Calu3 (cell line): ENCODE measurements at regions not wholly inside any gene's neighbourhood (a gene's known extent, or its start where the extent isn't known, plus 50 kb on each side); places are given as distances from the start of the nearest gene placed in this dataset.

Source experiments
- BruUV-seq: library from RNA; stranded (reverse); fragments of 400-500 nt; replicated peaks from 2 replicates; lab custom pipeline; 2021; lab: Mats Ljungman, UMichigan
- CTCF ChIA-PET: fragments of 300-600 bp; sonication (Branson Sonifier 250); formaldehyde crosslinking; loops from one replicate; lab custom pipeline; 2022; ENCODE audit warnings: antibody characterized with exemption; lab: Charles Lee
- DNase-seq: peaks from one replicate; pipeline ENCODE4 v3.0.0; 2022
- H3K27ac Mint-ChIP-seq: one replicate; pipeline ENCODE4 v1.8.0; 2022; ENCODE audit warnings: mixed read lengths; ENCODE audit not compliant: unreplicated experiment
- H3K27me3 Mint-ChIP-seq: one replicate; pipeline ENCODE4 v1.8.0; 2022; ENCODE audit warnings: mixed read lengths; ENCODE audit not compliant: unreplicated experiment
- H3K36me3 Mint-ChIP-seq: one replicate; pipeline ENCODE4 v1.8.0; 2022; ENCODE audit warnings: mild to moderate bottlenecking, moderate library complexity, mixed read lengths; ENCODE audit not compliant: insufficient read depth, unreplicated experiment
- H3K4me1 Mint-ChIP-seq: one replicate; pipeline ENCODE4 v1.8.0; 2022; ENCODE audit warnings: mild to moderate bottlenecking, low read depth, mixed read lengths; ENCODE audit not compliant: unreplicated experiment
- H3K4me3 Mint-ChIP-seq: one replicate; pipeline ENCODE4 v1.8.0; 2022; ENCODE audit warnings: mild to moderate bottlenecking, low read depth, moderate library complexity, mixed read lengths; ENCODE audit not compliant: unreplicated experiment
- H3K9me3 Mint-ChIP-seq: one replicate; pipeline ENCODE4 v1.8.0; 2022; ENCODE audit warnings: low read depth, mixed read lengths; ENCODE audit not compliant: unreplicated experiment
- CTCF ChIP-seq: fragments of 200-600 bp; IDR thresholded peaks from one replicate; pipeline ENCODE4 v1.8.0; 2022; ENCODE audit warnings: antibody characterized with exemption; ENCODE audit not compliant: unreplicated experiment
- intact Hi-C: fragments of 100-400 bp; cut with micrococcal nuclease; formaldehyde crosslinking; loops from one replicate; pipeline ENCODE4 v1.10.0; 2022; ENCODE audit not compliant: unreplicated experiment

GRCh38 chr6:168948990-168949531 is 304.6 kb downstream of the THBS2 start:
- H3K4me3 Mint-ChIP-seq = no peak overlapping the region
- BruUV-seq = no TSS peak
- intact Hi-C loops = no loop called here
- no peaks in the 10 kb centered on the region for H3K4me1 Mint-ChIP-seq
- H3K36me3 Mint-ChIP-seq = no peaks in the 10 kb centered on the region
- H3K9me3 Mint-ChIP-seq = peaks cover 8% of the 10 kb centered on the region
- DNase-seq = no peak
- TF ChIP-seq CTCF = no peak
- CTCF ChIA-PET = no interaction called here
- H3K27ac Mint-ChIP-seq = no peak overlapping the region
- H3K27me3 Mint-ChIP-seq = no peaks in the 10 kb centered on the region

DNA sequence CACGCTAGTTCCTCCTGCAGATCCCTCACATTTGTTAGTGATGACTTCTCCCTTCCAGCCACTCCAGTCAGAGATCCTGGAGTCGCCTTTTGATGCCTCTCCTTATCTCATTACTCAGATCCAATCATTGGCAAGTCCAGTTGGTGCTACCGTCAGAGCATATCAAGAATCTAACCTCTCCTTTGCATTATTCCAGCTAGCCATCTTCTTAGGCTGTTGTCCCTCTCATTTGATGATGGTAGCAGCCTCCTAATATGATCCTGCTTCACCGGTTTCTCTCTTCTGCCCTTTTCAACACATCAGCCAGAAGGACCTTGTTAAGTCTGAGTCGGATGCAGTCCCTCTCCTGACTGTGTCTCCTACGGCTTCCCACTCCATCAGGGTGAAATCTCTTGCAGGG is 305.6 kb downstream of the THBS2 start:
- Mint-ChIP-seq H3K36me3 (no peaks in the 10 kb centered on the region), H3K4me1 (no peaks in the 10 kb centered on the region), H3K9me3 (peaks cover 8% of the 10 kb centered on the region), H3K4me3 (no peak overlapping the region), H3K27me3 (no peaks in the 10 kb centered on the region), H3K27ac (no peak overlapping the region)
- no TSS peak for BruUV-seq
- intact Hi-C loops = no loop called here
- CTCF ChIA-PET = no interaction called here
- TF ChIP-seq CTCF = no peak
- no peak for DNase-seq

GRCh38 chr6:168943231-168943905 is 310.3 kb downstream of the THBS2 start:
- CTCF ChIA-PET = no interaction called here
- no peak overlapping the region for H3K4me3 Mint-ChIP-seq
- peaks cover 2% of the 10 kb centered on the region for H3K9me3 Mint-ChIP-seq
- H3K27ac Mint-ChIP-seq = no peak overlapping the region
- no peaks in the 10 kb centered on the region for H3K36me3 Mint-ChIP-seq
- no peak for DNase-seq
- TF ChIP-seq CTCF = no peak
- no TSS peak for BruUV-seq
- intact Hi-C loops = no loop called here
- peaks cover 17% of the 10 kb centered on the region for H3K27me3 Mint-ChIP-seq
- H3K4me1 Mint-ChIP-seq = no peaks in the 10 kb centered on the region

DNA sequence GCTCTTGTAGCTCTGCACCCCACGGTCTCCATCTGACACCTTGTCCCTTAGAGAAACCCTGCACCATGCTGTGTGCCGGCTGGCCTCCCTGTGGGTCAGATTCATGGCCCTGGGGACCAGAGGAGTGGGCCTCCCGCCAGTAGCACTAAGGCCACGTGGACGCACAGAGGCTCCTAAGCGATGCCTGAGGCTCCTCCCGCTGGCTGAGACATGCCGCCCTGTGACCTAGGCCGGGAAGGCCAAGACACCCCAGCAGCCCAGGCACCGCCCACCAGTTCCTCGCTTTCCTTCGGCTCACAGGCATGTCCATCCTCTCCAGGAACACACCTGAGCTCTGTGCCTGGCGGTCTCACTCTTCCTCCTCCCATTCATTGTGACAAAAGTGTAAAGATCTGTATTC is 311.0 kb downstream of the THBS2 start:
- H3K27ac Mint-ChIP-seq = no peak overlapping the region
- no peaks in the 10 kb centered on the region for H3K4me1 Mint-ChIP-seq
- H3K27me3 Mint-ChIP-seq = peaks cover 17% of the 10 kb centered on the region
- BruUV-seq = no TSS peak
- no peak overlapping the region for H3K4me3 Mint-ChIP-seq
- no peaks in the 10 kb centered on the region for H3K36me3 Mint-ChIP-seq
- intact Hi-C loops = no loop called here
- CTCF ChIA-PET = no interaction called here
- H3K9me3 Mint-ChIP-seq = no peaks in the 10 kb centered on the region
- TF ChIP-seq CTCF = no peak
- no peak for DNase-seq
